Mucosa of gallbladder (tissue), 1 donor: ENCODE measurements at regions not wholly inside any gene's neighbourhood (a gene's known extent, or its start where the extent isn't known, plus 50 kb on each side); places are given as distances from the start of the nearest gene placed in this dataset.

Experiments used
- DNase-seq: peaks from one replicate; pipeline ENCODE4 v3.0.0-alpha.2; 2020; ENCODE audit warnings: low spot score
- donor health status: DM: no; HTN: no; CAD: no.

- DNase-seq = no peak
Measured at GRCh38 chrX:22395372-22395771, 122.7 kb downstream of the CBLL2 start.

- DNase-seq = no peak
Measured at GRCh38 chrX:22396408-22396807, 123.7 kb downstream of the CBLL2 start.

GRCh38 chrX:22397566-22397965, 124.9 kb downstream of the CBLL2 start:
- DNase-seq = no peak

- no peak for DNase-seq
Measured at GRCh38 chrX:22399437-22400192, 126.9 kb downstream of the CBLL2 start.

GRCh38 chrX:22404297-22404696, 131.6 kb downstream of the CBLL2 start:
- DNase-seq = no peak

GRCh38 chrX:22406201-22406737, 133.6 kb downstream of the CBLL2 start:
- no peak for DNase-seq

GRCh38 chrX:22409418-22409817, 136.7 kb downstream of the CBLL2 start:
- no peak for DNase-seq

- no peak for DNase-seq
Measured at GRCh38 chrX:22424122-22424915, 151.6 kb downstream of the CBLL2 start.

- no peak for DNase-seq
Measured at GRCh38 chrX:22424919-22425318, 152.2 kb downstream of the CBLL2 start.

- DNase-seq = no peak
Measured at GRCh38 chrX:22429704-22430103, 157.0 kb downstream of the CBLL2 start.

GRCh38 chrX:22430701-22431100, 158.0 kb downstream of the CBLL2 start:
- no peak for DNase-seq

- no peak for DNase-seq
Measured at GRCh38 chrX:22433292-22434070, 160.8 kb downstream of the CBLL2 start.

GRCh38 chrX:22445880-22446279, 173.2 kb downstream of the CBLL2 start:
- DNase-seq = no peak

- no peak for DNase-seq
Measured at GRCh38 chrX:22462959-22463358, 190.2 kb downstream of the CBLL2 start.

GRCh38 chrX:22467571-22467970, 194.9 kb downstream of the CBLL2 start:
- DNase-seq = no peak

GRCh38 chrX:22481436-22481835, 208.7 kb downstream of the CBLL2 start:
- no peak for DNase-seq

- DNase-seq = peak; percentile 12
Measured at GRCh38 chrX:22486296-22486695, 213.6 kb downstream of the CBLL2 start.

GRCh38 chrX:22516893-22517292, 244.2 kb downstream of the CBLL2 start:
- no peak for DNase-seq

GRCh38 chrX:22520128-22520828, 247.6 kb downstream of the CBLL2 start:
- DNase-seq = no peak

- DNase-seq = no peak
Measured at GRCh38 chrX:22526339-22526738, 253.6 kb downstream of the CBLL2 start.

GRCh38 chrX:22527302-22527701, 254.6 kb downstream of the CBLL2 start:
- DNase-seq = no peak

GRCh38 chrX:22533898-22534297, 261.2 kb downstream of the CBLL2 start:
- DNase-seq = no peak
